ENCODE measurements at regions not wholly inside any gene's neighbourhood (a gene's known extent, or its start where the extent isn't known, plus 50 kb on each side); places are given as distances from the start of the nearest gene placed in this dataset.
"Not testable (repeated sequence)": the region's sequence is repeated elsewhere in the genome, so short reads cannot be mapped to it uniquely, and the experiment has no call there.

- DNase-seq = no peak
Measured at GRCh38 chr22:36088292-36088691, 59.7 kb upstream of the RBFOX2 start.

DNA sequence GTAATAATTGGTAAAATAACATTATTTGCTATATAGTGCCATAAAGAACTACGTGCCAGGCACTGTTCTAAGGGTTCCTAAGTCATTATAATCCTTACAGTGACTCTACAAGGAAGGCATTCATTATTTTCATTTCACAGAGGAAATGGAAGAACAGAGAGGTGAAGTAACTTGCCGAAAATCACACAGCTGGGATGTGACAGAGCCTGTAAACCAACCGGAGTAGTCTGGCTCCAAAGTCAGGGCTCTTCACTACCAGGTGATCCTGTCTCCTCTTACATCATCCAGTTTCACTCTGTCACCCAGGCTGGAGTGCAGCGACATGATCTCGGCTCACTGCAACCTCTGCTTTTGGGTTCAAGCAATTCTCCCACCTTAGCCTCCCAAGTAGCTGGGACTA lies 59.2 kb upstream of the RBFOX2 start:
- no peak for DNase-seq

- peak; percentile 14 for DNase-seq
Measured at GRCh38 chr22:36086629-36087254, 58.1 kb upstream of the RBFOX2 start.

DNA sequence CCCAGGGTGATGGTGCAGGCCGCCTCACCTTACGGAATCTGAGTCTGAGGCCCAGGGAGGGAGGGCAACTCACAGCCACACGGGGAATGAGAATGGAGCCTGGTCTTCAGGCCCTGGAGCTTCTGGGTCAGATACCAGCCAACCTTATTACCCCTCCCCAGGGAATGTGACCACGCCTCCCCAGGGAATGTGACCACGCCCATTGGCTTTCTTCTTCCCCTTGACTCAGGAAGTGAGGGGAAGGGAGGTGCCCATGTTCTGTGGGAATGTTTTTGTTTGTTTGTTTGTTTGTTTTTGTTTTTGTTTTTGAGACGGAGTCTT lies 57.5 kb upstream of the RBFOX2 start:
- DNase-seq = no peak

DNA sequence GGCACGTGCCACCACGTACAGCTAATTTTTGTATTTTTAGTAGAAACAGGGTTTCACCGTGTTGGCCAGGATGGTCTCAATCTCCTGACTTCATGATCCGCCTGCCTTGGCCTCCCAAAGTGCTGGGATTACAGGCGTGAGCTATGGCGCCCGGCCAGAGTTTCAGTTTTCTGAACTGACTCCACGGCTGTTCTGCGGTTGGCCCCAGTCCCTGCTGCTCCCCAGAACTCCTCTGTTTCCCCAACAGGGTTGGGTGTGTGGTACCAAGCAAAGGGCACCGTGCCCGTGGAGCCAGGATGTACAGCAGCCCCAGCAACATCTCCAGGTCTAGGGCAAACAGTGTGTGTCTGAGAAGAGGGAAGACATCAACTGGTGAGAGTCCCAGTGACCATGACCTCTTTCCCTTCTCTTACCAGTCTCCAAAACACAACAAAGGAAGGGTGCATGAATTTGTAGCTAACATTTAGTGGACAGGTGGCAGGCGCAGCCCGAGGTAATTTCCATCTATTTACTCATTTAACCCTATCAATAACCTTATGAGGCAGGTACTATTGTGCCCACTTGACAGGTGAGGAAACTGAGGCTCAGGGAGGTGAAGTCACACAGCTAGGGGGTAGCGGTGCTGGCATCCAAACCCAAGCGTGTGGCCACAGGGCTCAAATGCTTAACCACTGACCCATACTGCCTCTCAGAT lies 57.0 kb upstream of the RBFOX2 start:
- DNase-seq = no peak

GRCh38 chr22:36084717-36085116 lies 56.1 kb upstream of the RBFOX2 start:
- DNase-seq = no peak

DNA sequence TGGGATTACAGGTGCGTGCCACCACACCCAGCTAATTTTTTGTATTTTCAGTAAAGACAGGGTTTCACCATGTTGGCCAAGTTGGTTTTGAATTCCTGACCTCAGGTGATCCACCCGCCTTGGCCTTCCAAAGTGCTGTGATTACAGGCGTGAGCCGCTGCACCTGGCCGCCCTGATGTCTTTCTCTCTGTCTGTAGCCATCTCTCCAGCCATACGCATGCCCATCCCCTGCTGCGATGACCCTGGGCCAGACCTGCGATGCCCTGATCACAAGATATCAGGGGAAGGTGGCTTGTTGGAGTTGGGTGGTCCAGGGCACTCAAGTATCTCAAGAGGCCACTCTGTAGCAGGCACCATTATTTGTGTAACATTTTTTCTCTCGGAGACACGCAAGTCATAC lies 54.4 kb upstream of the RBFOX2 start:
- DNase-seq = no peak

GRCh38 chr22:36081023-36081431 lies 52.4 kb upstream of the RBFOX2 start:
- no peak for DNase-seq

- DNase-seq = not testable (repeated sequence)
Measured at GRCh38 chr22:36080281-36080680, 51.7 kb upstream of the RBFOX2 start.

DNA sequence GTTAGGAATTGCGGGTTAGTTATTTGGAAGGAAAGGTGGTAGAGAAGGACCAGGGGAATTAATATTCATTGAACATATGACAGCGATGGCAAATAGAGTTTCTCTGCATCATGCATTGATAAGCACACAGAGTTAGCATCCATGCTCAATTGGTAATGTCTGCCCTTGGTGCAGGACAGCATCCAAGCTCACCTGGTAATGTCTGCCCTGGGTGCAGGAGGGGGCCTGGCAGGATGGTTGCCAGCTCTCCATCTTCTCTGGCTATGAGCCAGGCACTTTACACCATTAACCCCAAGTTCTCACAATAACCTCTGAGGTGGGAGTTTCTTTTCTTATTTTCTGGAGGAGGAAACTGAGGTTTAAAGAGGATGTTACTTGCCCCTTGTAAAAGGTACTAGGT lies 50.4 kb upstream of the RBFOX2 start:
- DNase-seq = no peak
